ENCODE measurements at regions not wholly inside any gene's neighbourhood (a gene's known extent, or its start where the extent isn't known, plus 50 kb on each side); places are given as distances from the start of the nearest gene placed in this dataset.
"Not testable (repeated sequence)": the region's sequence is repeated elsewhere in the genome, so short reads cannot be mapped to it uniquely, and the experiment has no call there.

DNA sequence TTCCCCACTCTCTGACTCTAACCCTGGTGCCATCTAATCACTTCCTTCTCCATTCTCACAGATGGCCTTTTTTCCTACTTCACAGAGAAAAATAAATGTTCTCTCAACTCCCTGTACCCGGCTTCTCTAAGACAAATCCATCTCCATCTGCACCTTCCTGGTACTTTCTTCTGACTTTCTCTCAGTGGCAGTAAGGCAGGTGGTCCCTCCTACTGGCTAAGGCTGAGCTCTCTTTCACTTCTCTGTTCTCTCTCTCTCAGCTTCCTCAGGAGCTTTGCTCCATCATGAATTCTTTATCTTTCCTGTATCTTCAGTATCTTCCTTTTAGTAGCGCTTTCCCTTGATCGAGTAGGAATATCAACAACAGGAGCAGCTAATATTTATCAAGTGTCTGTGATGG is 421.6 kb downstream of the TMEM135 start:
- Histone ChIP-seq H3K4me3 (ENCODE audit: low read length in 3 of 3) (no peak overlapping the region), H3K9me3 (ENCODE audit: control insufficient read depth in 3 of 3, low read length in 3 of 3) (no peaks in the 10 kb centered on the region), H3K36me3 (ENCODE audit: control insufficient read depth in 3 of 3, insufficient read depth in 3 of 3, low read length in 3 of 3) (no peaks in the 10 kb centered on the region), H3K27ac (ENCODE audit: low read depth, low read length) (no peak overlapping the region), H3K4me1 (ENCODE audit: control insufficient read depth in 3 of 3, insufficient read depth in 3 of 3, low read length in 3 of 3) (no peaks in the 10 kb centered on the region), H3K9ac (ENCODE audit: low read depth in 1 of 3, low read length in 3 of 3) (no peak overlapping the region), H3K27me3 (ENCODE audit: control insufficient read depth in 3 of 3, insufficient read depth in 3 of 3, low read length in 3 of 3) (no peaks in the 10 kb centered on the region)

DNA sequence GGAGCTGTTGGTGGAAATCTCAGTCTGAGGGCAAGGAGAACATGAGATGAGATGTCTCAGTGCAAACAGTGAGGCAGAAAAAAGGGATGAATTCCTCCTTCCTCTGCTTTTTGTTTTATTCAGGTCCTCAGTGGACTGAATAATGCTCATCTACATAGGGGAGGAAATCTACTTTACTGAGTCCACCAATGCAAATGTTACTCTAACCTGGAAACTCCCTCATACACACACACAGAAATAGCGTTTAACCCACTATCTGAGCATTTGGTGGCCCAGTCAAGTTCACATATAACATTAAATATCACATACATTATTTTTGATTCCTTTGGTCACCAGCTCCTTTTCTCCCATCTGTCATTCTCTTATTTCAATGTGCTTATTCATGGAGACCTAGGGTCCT is 418.8 kb downstream of the TMEM135 start:
- Histone ChIP-seq H3K36me3 (ENCODE audit: control insufficient read depth in 3 of 3, insufficient read depth in 3 of 3, low read length in 3 of 3) (no peaks in the 10 kb centered on the region), H3K4me3 (ENCODE audit: low read length in 3 of 3) (no peak overlapping the region), H3K27ac (ENCODE audit: low read depth, low read length) (no peak overlapping the region), H3K4me1 (ENCODE audit: control insufficient read depth in 3 of 3, insufficient read depth in 3 of 3, low read length in 3 of 3) (peaks cover 0 to 10% (median 7%) of the 10 kb centered on the region in 3 donors), H3K9me3 (ENCODE audit: control insufficient read depth in 3 of 3, low read length in 3 of 3) (no peaks in the 10 kb centered on the region), H3K9ac (ENCODE audit: low read depth in 1 of 3, low read length in 3 of 3) (no peak overlapping the region), H3K27me3 (ENCODE audit: control insufficient read depth in 3 of 3, insufficient read depth in 3 of 3, low read length in 3 of 3) (no peaks in the 10 kb centered on the region)

DNA sequence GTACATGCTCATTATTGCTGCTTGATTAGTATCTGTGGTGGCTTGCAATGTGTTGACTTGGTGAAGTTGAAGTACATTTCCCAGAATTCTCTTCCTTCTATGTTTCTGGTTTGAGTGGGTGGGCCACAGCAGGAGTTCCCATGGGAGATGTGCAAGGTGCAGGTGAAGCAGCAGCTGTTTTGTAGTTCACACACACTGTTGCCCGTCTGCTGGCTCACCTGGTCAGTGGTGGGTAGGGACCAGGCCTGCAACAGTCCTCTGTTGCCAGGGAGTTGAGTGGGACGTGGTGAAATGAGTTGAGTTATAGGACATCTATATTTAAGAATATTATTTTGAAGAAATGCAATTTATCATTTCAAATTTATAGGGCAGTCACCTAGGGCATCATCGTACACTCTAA is 417.4 kb downstream of the TMEM135 start:
- Histone ChIP-seq H3K36me3 (ENCODE audit: control insufficient read depth in 3 of 3, insufficient read depth in 3 of 3, low read length in 3 of 3) (no peaks in the 10 kb centered on the region), H3K4me3 (ENCODE audit: low read length in 3 of 3) (no peak overlapping the region), H3K27me3 (ENCODE audit: control insufficient read depth in 3 of 3, insufficient read depth in 3 of 3, low read length in 3 of 3) (no peaks in the 10 kb centered on the region)

DNA sequence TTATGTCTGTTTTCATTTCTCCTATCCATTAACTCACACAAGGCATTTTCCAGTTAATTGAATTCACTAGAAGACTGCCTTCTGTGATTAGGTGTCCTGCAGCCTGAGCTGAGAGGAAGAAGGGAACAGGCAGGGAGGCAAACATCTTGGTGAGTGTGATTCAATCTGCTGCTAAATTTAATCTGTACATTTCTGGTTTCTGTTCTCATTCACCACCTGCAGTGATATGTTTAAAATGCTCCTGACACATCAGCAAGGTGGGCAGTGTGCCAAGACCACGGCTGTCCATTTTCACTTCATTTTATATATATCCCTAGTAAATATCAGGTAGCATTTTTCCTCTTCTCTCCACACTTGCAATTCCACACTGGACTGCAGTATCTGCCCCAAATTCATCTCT is 416.5 kb downstream of the TMEM135 start:
- H3K9me3 ChIP-seq (ENCODE audit: control insufficient read depth in 3 of 3, low read length in 3 of 3) = no peaks in the 10 kb centered on the region
- peaks cover 0 to 10% (median 7%) of the 10 kb centered on the region in 3 donors for H3K4me1 ChIP-seq (ENCODE audit: control insufficient read depth in 3 of 3, insufficient read depth in 3 of 3, low read length in 3 of 3)
- H3K36me3 ChIP-seq (ENCODE audit: control insufficient read depth in 3 of 3, insufficient read depth in 3 of 3, low read length in 3 of 3) = no peaks in the 10 kb centered on the region
- no peaks in the 10 kb centered on the region for H3K27me3 ChIP-seq (ENCODE audit: control insufficient read depth in 3 of 3, insufficient read depth in 3 of 3, low read length in 3 of 3)
- no peak overlapping the region for H3K9ac ChIP-seq (ENCODE audit: low read depth in 1 of 3, low read length in 3 of 3)
- H3K27ac ChIP-seq (ENCODE audit: low read depth, low read length) = peak overlapping the region; percentile 11
- H3K4me3 ChIP-seq (ENCODE audit: low read length in 3 of 3) = no peak overlapping the region

More for the DNA sequence above, 417.4 kb downstream of the TMEM135 start:
- no peak overlapping the region for H3K27ac ChIP-seq (ENCODE audit: low read depth, low read length)
- H3K9ac ChIP-seq (ENCODE audit: low read depth in 1 of 3, low read length in 3 of 3) = no peak overlapping the region
- H3K4me1 ChIP-seq (ENCODE audit: control insufficient read depth in 3 of 3, insufficient read depth in 3 of 3, low read length in 3 of 3) = peaks cover 0 to 10% (median 7%) of the 10 kb centered on the region in 3 donors
- H3K9me3 ChIP-seq (ENCODE audit: control insufficient read depth in 3 of 3, low read length in 3 of 3) = no peaks in the 10 kb centered on the region

DNA sequence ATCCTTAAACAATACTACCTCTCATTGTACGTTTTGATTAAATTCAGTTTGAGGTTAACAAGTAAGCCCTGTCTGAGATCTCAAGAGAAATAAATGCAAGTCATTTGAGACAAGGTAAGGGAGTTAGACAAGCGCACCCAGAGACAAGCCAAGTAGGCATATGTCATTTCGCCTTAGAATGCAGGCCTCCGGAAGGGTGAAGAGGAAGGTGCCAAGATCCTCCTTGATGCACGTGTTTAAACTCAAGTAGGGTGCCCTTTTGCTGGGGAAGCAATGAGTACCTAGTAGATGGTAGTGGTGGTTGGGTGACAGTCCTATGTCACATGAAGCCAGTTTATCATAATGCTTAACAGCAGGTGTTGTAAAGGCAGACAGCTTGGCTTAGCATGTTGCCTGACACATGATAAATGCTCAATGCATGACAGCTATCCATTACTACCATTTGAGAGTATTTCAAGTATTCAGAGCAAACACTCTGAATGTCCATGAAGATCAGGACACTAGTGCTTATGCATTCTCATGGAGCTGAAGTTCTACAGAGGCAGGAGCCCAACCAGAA is 415.9 kb downstream of the TMEM135 start:
- Histone ChIP-seq H3K27ac (ENCODE audit: low read depth, low read length) (peak overlapping the region; percentile 11), H3K9ac (ENCODE audit: low read depth in 1 of 3, low read length in 3 of 3) (no peak overlapping the region), H3K9me3 (ENCODE audit: control insufficient read depth in 3 of 3, low read length in 3 of 3) (no peaks in the 10 kb centered on the region), H3K4me1 (ENCODE audit: control insufficient read depth in 3 of 3, insufficient read depth in 3 of 3, low read length in 3 of 3) (peaks cover 0 to 10% (median 7%) of the 10 kb centered on the region in 3 donors), H3K27me3 (ENCODE audit: control insufficient read depth in 3 of 3, insufficient read depth in 3 of 3, low read length in 3 of 3) (no peaks in the 10 kb centered on the region), H3K4me3 (ENCODE audit: low read length in 3 of 3) (no peak overlapping the region), H3K36me3 (ENCODE audit: control insufficient read depth in 3 of 3, insufficient read depth in 3 of 3, low read length in 3 of 3) (no peaks in the 10 kb centered on the region)

DNA sequence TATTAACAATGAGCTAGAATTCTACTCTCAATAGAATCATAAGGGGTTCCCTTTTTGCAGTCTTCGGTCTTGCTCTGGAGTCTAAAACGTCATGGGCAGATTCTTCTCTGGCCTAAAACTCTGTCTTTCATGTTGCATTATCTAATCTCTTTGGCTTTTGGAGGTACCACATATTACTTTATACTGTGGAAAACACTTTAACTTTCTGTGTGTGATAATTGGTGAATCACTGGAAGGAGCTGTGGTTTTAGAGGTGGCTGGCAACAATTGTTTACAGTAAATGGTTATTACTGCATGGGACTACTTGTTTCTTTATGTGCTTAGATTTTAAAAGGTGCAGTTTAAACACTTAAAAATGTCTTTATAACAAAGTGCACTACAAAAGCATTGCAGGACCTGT is 414.3 kb downstream of the TMEM135 start:
- H3K36me3 ChIP-seq (ENCODE audit: control insufficient read depth in 3 of 3, insufficient read depth in 3 of 3, low read length in 3 of 3); H3K4me3 ChIP-seq (ENCODE audit: low read length in 3 of 3); H3K4me1 ChIP-seq (ENCODE audit: control insufficient read depth in 3 of 3, insufficient read depth in 3 of 3, low read length in 3 of 3); H3K27ac ChIP-seq (ENCODE audit: low read depth, low read length); H3K9me3 ChIP-seq (ENCODE audit: control insufficient read depth in 3 of 3, low read length in 3 of 3); H3K27me3 ChIP-seq (ENCODE audit: control insufficient read depth in 3 of 3, insufficient read depth in 3 of 3, low read length in 3 of 3); H3K9ac ChIP-seq (ENCODE audit: low read depth in 1 of 3, low read length in 3 of 3): not testable (repeated sequence)

DNA sequence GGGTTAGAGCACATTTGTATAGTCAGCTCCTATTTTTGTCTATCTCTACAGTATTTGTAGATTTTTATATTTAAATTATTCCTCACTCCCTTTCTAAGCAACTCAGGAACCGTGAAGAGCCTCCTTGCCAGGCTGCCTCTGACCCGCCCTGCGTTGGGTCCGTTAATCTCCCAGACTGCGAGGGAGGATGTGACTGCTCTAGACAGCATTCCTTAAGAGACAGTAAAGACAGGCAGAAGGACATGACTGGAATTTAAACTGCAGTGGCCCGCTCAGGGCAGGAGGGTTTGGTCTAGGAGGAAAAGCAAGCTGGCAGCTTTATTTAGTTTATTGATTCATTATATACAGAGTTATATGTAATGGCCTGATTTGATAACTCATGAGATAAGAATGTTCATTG is 413.7 kb downstream of the TMEM135 start:
- H3K4me3 ChIP-seq (ENCODE audit: low read length in 3 of 3) = no peak overlapping the region
- H3K36me3 ChIP-seq (ENCODE audit: control insufficient read depth in 3 of 3, insufficient read depth in 3 of 3, low read length in 3 of 3) = no peaks in the 10 kb centered on the region
- no peaks in the 10 kb centered on the region for H3K27me3 ChIP-seq (ENCODE audit: control insufficient read depth in 3 of 3, insufficient read depth in 3 of 3, low read length in 3 of 3)
- H3K9ac ChIP-seq (ENCODE audit: low read depth in 1 of 3, low read length in 3 of 3) = no peak overlapping the region
- peaks cover 0 to 10% (median 7%) of the 10 kb centered on the region in 3 donors for H3K4me1 ChIP-seq (ENCODE audit: control insufficient read depth in 3 of 3, insufficient read depth in 3 of 3, low read length in 3 of 3)
- H3K27ac ChIP-seq (ENCODE audit: low read depth, low read length) = no peak overlapping the region
- no peaks in the 10 kb centered on the region for H3K9me3 ChIP-seq (ENCODE audit: control insufficient read depth in 3 of 3, low read length in 3 of 3)

DNA sequence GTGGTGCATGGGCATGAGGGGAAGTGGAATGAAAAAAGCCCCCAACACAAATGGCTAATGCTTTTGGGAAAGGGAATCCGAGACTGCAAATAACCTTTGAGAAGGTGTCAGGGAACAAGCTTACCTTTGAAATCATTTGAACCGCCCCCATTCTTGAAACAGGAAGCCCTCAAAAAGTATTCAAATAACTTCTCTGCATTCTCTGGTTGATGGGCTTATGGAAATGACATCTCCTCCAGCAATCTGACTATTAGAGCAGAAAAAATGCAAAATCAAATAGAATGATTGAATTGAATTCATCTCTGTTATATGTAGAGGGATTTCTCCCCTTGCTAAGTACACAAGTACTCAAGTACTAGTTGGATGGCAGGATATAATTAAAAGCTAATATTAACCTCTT is 409.9 kb downstream of the TMEM135 start:
- Histone ChIP-seq H3K9ac (ENCODE audit: low read depth in 1 of 3, low read length in 3 of 3) (no peak overlapping the region), H3K36me3 (ENCODE audit: control insufficient read depth in 3 of 3, insufficient read depth in 3 of 3, low read length in 3 of 3) (no peaks in the 10 kb centered on the region), H3K9me3 (ENCODE audit: control insufficient read depth in 3 of 3, low read length in 3 of 3) (no peaks in the 10 kb centered on the region), H3K4me3 (ENCODE audit: low read length in 3 of 3) (no peak overlapping the region), H3K4me1 (ENCODE audit: control insufficient read depth in 3 of 3, insufficient read depth in 3 of 3, low read length in 3 of 3) (no peaks in the 10 kb centered on the region), H3K27me3 (ENCODE audit: control insufficient read depth in 3 of 3, insufficient read depth in 3 of 3, low read length in 3 of 3) (no peaks in the 10 kb centered on the region), H3K27ac (ENCODE audit: low read depth, low read length) (no peak overlapping the region)

DNA sequence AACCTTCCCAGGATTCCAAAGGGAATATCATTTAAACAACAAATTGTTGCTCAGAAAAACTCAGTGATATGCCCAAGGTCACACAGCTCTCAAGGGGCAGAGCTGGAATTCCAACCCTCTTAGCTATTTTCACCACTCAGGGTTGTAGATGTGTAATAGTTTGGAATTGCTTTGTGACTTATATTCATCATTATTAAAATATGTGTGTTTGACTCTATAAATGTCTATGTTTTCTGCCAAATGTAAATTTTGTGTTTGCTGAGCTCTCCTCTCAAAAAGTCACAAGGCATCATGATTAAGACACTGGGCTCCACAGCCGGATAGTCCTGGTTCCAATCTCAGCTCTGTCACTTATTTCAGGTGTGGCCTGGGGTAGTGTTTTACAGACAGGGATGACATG is 407.3 kb downstream of the TMEM135 start:
- no peaks in the 10 kb centered on the region for H3K9me3 ChIP-seq (ENCODE audit: control insufficient read depth in 3 of 3, low read length in 3 of 3)
- no peak overlapping the region for H3K27ac ChIP-seq (ENCODE audit: low read depth, low read length)
- H3K36me3 ChIP-seq (ENCODE audit: control insufficient read depth in 3 of 3, insufficient read depth in 3 of 3, low read length in 3 of 3) = no peaks in the 10 kb centered on the region
- no peaks in the 10 kb centered on the region for H3K4me1 ChIP-seq (ENCODE audit: control insufficient read depth in 3 of 3, insufficient read depth in 3 of 3, low read length in 3 of 3)
- no peaks in the 10 kb centered on the region for H3K27me3 ChIP-seq (ENCODE audit: control insufficient read depth in 3 of 3, insufficient read depth in 3 of 3, low read length in 3 of 3)
- no peak overlapping the region for H3K4me3 ChIP-seq (ENCODE audit: low read length in 3 of 3)
- H3K9ac ChIP-seq (ENCODE audit: low read depth in 1 of 3, low read length in 3 of 3) = no peak overlapping the region

DNA sequence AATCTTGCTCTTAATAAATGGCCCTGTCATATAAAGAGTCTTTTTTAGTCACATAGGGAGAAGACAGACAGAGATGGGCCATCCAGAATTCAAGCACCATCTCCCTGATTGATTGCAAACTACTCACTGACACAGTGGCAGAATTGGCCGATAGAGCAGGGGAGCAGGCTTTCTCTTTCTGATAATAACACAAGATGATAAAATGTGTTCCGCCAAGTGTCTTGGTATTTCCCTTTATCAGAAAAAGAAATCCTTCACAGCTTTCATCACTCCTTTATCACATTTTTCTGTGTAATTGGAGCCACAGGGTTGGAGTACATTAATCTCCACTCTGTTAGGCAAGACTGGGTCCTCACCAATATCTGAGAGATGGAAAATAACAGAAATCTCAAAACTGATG is 406.0 kb downstream of the TMEM135 start:
- no peaks in the 10 kb centered on the region for H3K36me3 ChIP-seq (ENCODE audit: control insufficient read depth in 3 of 3, insufficient read depth in 3 of 3, low read length in 3 of 3)
- no peaks in the 10 kb centered on the region for H3K27me3 ChIP-seq (ENCODE audit: control insufficient read depth in 3 of 3, insufficient read depth in 3 of 3, low read length in 3 of 3)
- H3K27ac ChIP-seq (ENCODE audit: low read depth, low read length) = no peak overlapping the region
- no peaks in the 10 kb centered on the region for H3K9me3 ChIP-seq (ENCODE audit: control insufficient read depth in 3 of 3, low read length in 3 of 3)
- H3K4me3 ChIP-seq (ENCODE audit: low read length in 3 of 3) = no peak overlapping the region
- H3K4me1 ChIP-seq (ENCODE audit: control insufficient read depth in 3 of 3, insufficient read depth in 3 of 3, low read length in 3 of 3) = no peaks in the 10 kb centered on the region
- no peak overlapping the region for H3K9ac ChIP-seq (ENCODE audit: low read depth in 1 of 3, low read length in 3 of 3)
